ENCODE measurements at regions not wholly inside any gene's neighbourhood (a gene's known extent, or its start where the extent isn't known, plus 50 kb on each side); places are given as distances from the start of the nearest gene placed in this dataset.

GRCh38 chr6:159378411-159379328, 209.5 kb downstream of the FNDC1 start:
- Histone ChIP-seq H2BK15ac (ENCODE audit: low read depth, low read length) (no peak overlapping the region), H3K56ac (ENCODE audit: insufficient read length, low read depth, low read length) (no peak overlapping the region)
- peaks cover 2 to 80% of the 10 kb centered on the region in 2 experiments for H3K9me3 Mint-ChIP-seq

More at GRCh38 chr6:159378411-159379328, 209.5 kb downstream of the FNDC1 start:
- no CpG with 5 or more reads among the region's 10 CpGs for WGBS (ENCODE audit: extremely low coverage, insufficient read length, low lambda C conversion rate)
- H4K20me1 ChIP-seq (ENCODE audit: control insufficient read depth, insufficient read depth, insufficient read length): no peaks in the 10 kb centered on the region
- no peaks in the 10 kb centered on the region; a peak in 1 of 4 replicates for H3K4me1 Mint-ChIP-seq
- H3K27ac ChIP-seq (ENCODE audit: insufficient read length, low read depth, low read length): no peak overlapping the region
- peaks cover 23% of the 10 kb centered on the region for H3K27me3 Mint-ChIP-seq (ENCODE audit: low read depth)
- H4K91ac ChIP-seq (ENCODE audit: insufficient read length, low read depth, low read length): no peak overlapping the region
- H3K4me1 ChIP-seq (ENCODE audit: insufficient read depth, low read length): no peaks in the 10 kb centered on the region
- H3K23me2 ChIP-seq (ENCODE audit: insufficient read length, low read depth, low read length, poor library complexity, severe bottlenecking): no peaks in the 10 kb centered on the region
- H3K27me3 ChIP-seq (ENCODE audit: insufficient read depth, low read length): no peaks in the 10 kb centered on the region
- no peak overlapping the region for H3K4ac ChIP-seq (ENCODE audit: low read depth, low read length)
- no peak for DNase-seq
- no peak overlapping the region for H3K4me3 Mint-ChIP-seq
- no peak overlapping the region for H2BK5ac ChIP-seq (ENCODE audit: insufficient read length, low read length)
- no peak overlapping the region for H3K23ac ChIP-seq (ENCODE audit: insufficient read length, low read depth, low read length)
- no peak overlapping the region for H4K5ac ChIP-seq (ENCODE audit: insufficient read length, low read depth, low read length)
- no peak overlapping the region for H2BK20ac ChIP-seq (ENCODE audit: low read depth, low read length, poor library complexity, severe bottlenecking)
- no peak for TF ChIP-seq CTCF (conservative IDR thresholded peaks at IDR 0.05)
- H3K79me1 ChIP-seq (ENCODE audit: insufficient read depth, low read depth, low read length, poor library complexity, severe bottlenecking): no peaks in the 10 kb centered on the region
- no peak overlapping the region for H3K27ac Mint-ChIP-seq
- H3K18ac ChIP-seq (ENCODE audit: insufficient read length, low read depth, low read length): no peak overlapping the region
- no peaks in the 10 kb centered on the region; a peak in 1 of 7 replicates for H3K36me3 Mint-ChIP-seq (ENCODE audit: insufficient read depth in 1 of 3, low read depth in 3 of 3)
- no peak overlapping the region for H2BK120ac ChIP-seq (ENCODE audit: low read depth, low read length, poor library complexity, severe bottlenecking)
- H3T11ph ChIP-seq (ENCODE audit: low read length): no peak overlapping the region
- no peak overlapping the region for H2BK12ac ChIP-seq (ENCODE audit: insufficient read length, low read depth, low read length)
- H3K9ac ChIP-seq (ENCODE audit: extremely low read depth, insufficient read length, low read length): no peak overlapping the region
- H3K4me2 ChIP-seq (ENCODE audit: insufficient read depth, insufficient read length, low read length): no peak overlapping the region
- no peaks in the 10 kb centered on the region for H3K9me3 ChIP-seq (ENCODE audit: control insufficient read depth, low read depth, low read length)
- no peak overlapping the region for H2AK5ac ChIP-seq (ENCODE audit: insufficient read length, low read length)
- H4K8ac ChIP-seq (replicated peaks; ENCODE audit: insufficient read length, low read depth, low read length): no peak overlapping the region
- no peaks in the 10 kb centered on the region for H3K79me2 ChIP-seq (ENCODE audit: insufficient read depth, low read length)
- no peak overlapping the region for H3K14ac ChIP-seq (ENCODE audit: insufficient read depth, low read length)
- no peak overlapping the region for H2AFZ ChIP-seq (ENCODE audit: low read length)

All from H9 (cell line).